ENCODE measurements at regions not wholly inside any gene's neighbourhood (a gene's known extent, or its start where the extent isn't known, plus 50 kb on each side); places are given as distances from the start of the nearest gene placed in this dataset.
"Not testable (repeated sequence)": the region's sequence is repeated elsewhere in the genome, so short reads cannot be mapped to it uniquely, and the experiment has no call there.

GRCh38 chr2:7752291-7752690, 835.1 kb downstream of the RNF144A start:
- H3K27ac ChIP-seq = no peak overlapping the region
- no peak overlapping the region for H3K4me3 ChIP-seq

GRCh38 chr2:7753777-7754176, 836.6 kb downstream of the RNF144A start:
- no peak overlapping the region for H3K4me3 ChIP-seq
- no peak overlapping the region for H3K27ac ChIP-seq

GRCh38 chr2:7755879-7756278, 838.7 kb downstream of the RNF144A start:
- no peak overlapping the region for H3K4me3 ChIP-seq
- no peak overlapping the region for H3K27ac ChIP-seq

GRCh38 chr2:7758073-7758759, 841.0 kb downstream of the RNF144A start:
- H3K27ac ChIP-seq = no peak overlapping the region
- H3K4me3 ChIP-seq = no peak overlapping the region

GRCh38 chr2:7759898-7760297, 842.7 kb downstream of the RNF144A start:
- Histone ChIP-seq H3K4me3 (no peak overlapping the region), H3K27ac (no peak overlapping the region)

- H3K4me3 ChIP-seq, H3K27ac ChIP-seq: not testable (repeated sequence)
Observed at GRCh38 chr2:7763418-7763817, 846.2 kb downstream of the RNF144A start.

- H3K27ac ChIP-seq = no peak overlapping the region
Observed at GRCh38 chr2:7765236-7765635, 848.0 kb downstream of the RNF144A start.

GRCh38 chr2:7766088-7766722, 849.0 kb downstream of the RNF144A start:
- Histone ChIP-seq H3K27ac (no peak overlapping the region), H3K4me3 (no peak overlapping the region)

More at GRCh38 chr2:7765236-7765635, 848.0 kb downstream of the RNF144A start:
- no peak overlapping the region for H3K4me3 ChIP-seq

GRCh38 chr2:7766978-7767565, 849.9 kb downstream of the RNF144A start:
- H3K4me3 ChIP-seq = no peak overlapping the region
- no peak overlapping the region for H3K27ac ChIP-seq

- no peak overlapping the region for H3K27ac ChIP-seq
- H3K4me3 ChIP-seq = no peak overlapping the region
Observed at GRCh38 chr2:7767902-7768301, 850.7 kb downstream of the RNF144A start.

- Histone ChIP-seq H3K27ac (no peak overlapping the region), H3K4me3 (no peak overlapping the region)
Observed at GRCh38 chr2:7771781-7772180, 854.6 kb downstream of the RNF144A start.

- no peak overlapping the region for H3K4me3 ChIP-seq
- peak overlapping the region in 4 of 21 experiments; percentile 8 to 49 (median 34) for H3K27ac ChIP-seq
Observed at GRCh38 chr2:7773362-7774360, 856.4 kb downstream of the RNF144A start.

GRCh38 chr2:7774481-7774880, 857.3 kb downstream of the RNF144A start:
- Histone ChIP-seq H3K27ac (peak overlapping the region in 1 of 21 experiments; percentile 49), H3K4me3 (no peak overlapping the region)

- H3K27ac ChIP-seq = no peak overlapping the region
- H3K4me3 ChIP-seq = no peak overlapping the region
Observed at GRCh38 chr2:7777668-7778067, 860.5 kb downstream of the RNF144A start.

GRCh38 chr2:7780321-7780720, 863.1 kb downstream of the RNF144A start:
- no peak overlapping the region for H3K4me3 ChIP-seq
- no peak overlapping the region for H3K27ac ChIP-seq

- Histone ChIP-seq H3K4me3 (no peak overlapping the region), H3K27ac (no peak overlapping the region)
Observed at GRCh38 chr2:7785700-7786099, 868.5 kb downstream of the RNF144A start.

- Histone ChIP-seq H3K4me3 (no peak overlapping the region), H3K27ac (no peak overlapping the region)
Observed at GRCh38 chr2:7788736-7789135, 871.5 kb downstream of the RNF144A start.

GRCh38 chr2:7792031-7792651, 874.9 kb downstream of the RNF144A start:
- Histone ChIP-seq H3K4me3 (no peak overlapping the region), H3K27ac (no peak overlapping the region)

- no peak overlapping the region for H3K27ac ChIP-seq
Observed at GRCh38 chr2:7795778-7796563, 878.8 kb downstream of the RNF144A start.

More at GRCh38 chr2:7795778-7796563, 878.8 kb downstream of the RNF144A start:
- H3K4me3 ChIP-seq = no peak overlapping the region
